Esophagus muscularis mucosa (tissue), 4 donors: ENCODE measurements at regions not wholly inside any gene's neighbourhood (a gene's known extent, or its start where the extent isn't known, plus 50 kb on each side); places are given as distances from the start of the nearest gene placed in this dataset.

ENCODE experiments used
- DNase-seq: peaks from one replicate; pipeline ENCODE4 v3.0.0-alpha.2; 2017; ENCODE audit errors: extremely low spot score
- H3K27ac ChIP-seq, 4 donors: fragments of 200-600 bp; sonication (generic); replicated peaks in 1 of 4; 1 replicate in 3 of 4; 2 replicates in 1 of 4; pipeline ENCODE4 v1.5.1; 2016 to 2019; ENCODE audit warnings: mild to moderate bottlenecking in 1 of 4
- H3K27me3 ChIP-seq, 4 donors: fragments of 200-600 bp; sonication (generic); one replicate each; pipeline versions ENCODE4 v1.5.1 to v1.6.0; 2016 to 2019
- H3K36me3 ChIP-seq, 4 donors: fragments of 200-600 bp; sonication (generic); one replicate each; pipeline ENCODE4 v1.5.1; 2016 to 2019
- H3K4me1 ChIP-seq, 4 donors: fragments of 200-600 bp; sonication (generic); one replicate each; pipeline ENCODE4 v1.5.1; 2016 to 2019
- H3K4me3 ChIP-seq, 4 donors: fragments of 200-600 bp; sonication (generic); 1 replicate in 2 of 4; 2 replicates in 2 of 4; pipeline ENCODE4 v1.5.1; 2016 to 2019; ENCODE audit warnings: mild to moderate bottlenecking in 4 of 4, moderate library complexity in 1 of 4
- H3K9me3 ChIP-seq, 4 donors: fragments of 200-600 bp; sonication (generic); 1 replicate in 3 of 4; 2 replicates in 1 of 4; pipeline ENCODE4 v1.5.1; 2016 to 2019
- CTCF ChIP-seq, 3 experiments: fragments of 200-600 bp in 2 of 3; fragments of 450-650 bp in 1 of 3; sonication (generic) in 2 of 3; IDR thresholded peaks; one replicate each; pipeline ENCODE4 v1.5.1; 2017 to 2019; ENCODE audit warnings: antibody characterized with exemption in 3 of 3, mild to moderate bottlenecking in 2 of 3, moderate library complexity in 1 of 3
- EP300 ChIP-seq: sonication (generic); formaldehyde crosslinking; IDR thresholded peaks from one replicate; pipeline ENCODE4 v1.6.1; 2017; ENCODE audit warnings: antibody characterized with exemption
- POLR2A ChIP-seq: fragments of 450-650 bp; IDR thresholded peaks from one replicate; pipeline ENCODE4 v1.6.1; 2017; ENCODE audit warnings: antibody characterized with exemption, moderate library complexity, mild to moderate bottlenecking, low read depth
- POLR2AphosphoS5 ChIP-seq, 2 donors: sonication (generic); formaldehyde crosslinking; IDR thresholded peaks; one replicate each; pipeline ENCODE4 v1.6.1; 2017; ENCODE audit warnings: antibody characterized with exemption in 2 of 2
- WGBS: methylation state at CpG from one replicate; pipeline ENCODE4 v1.1.5; 2018; 5-methylcytosine and 5-hydroxymethylcytosine counted together
- intact Hi-C: fragments of 100-400 bp; cut with DNase I; formaldehyde crosslinking; loops from one replicate; pipeline ENCODE4 v1.15.1; 2023

GRCh38 chr3:117688583-117688982 lies 979.0 kb downstream of the TUSC7 start:
- no peaks in the 10 kb centered on the region for H3K36me3 ChIP-seq
- DNase-seq = peak; percentile 82
- H3K4me3 ChIP-seq = no peak overlapping the region
- no peak overlapping the region for H3K27ac ChIP-seq
- no peaks in the 10 kb centered on the region for H3K27me3 ChIP-seq
- TF ChIP-seq POLR2A = no peak
- no peak for TF ChIP-seq EP300
- no peak for TF ChIP-seq CTCF (IDR thresholded peaks at IDR 0.05)
- no peak for TF ChIP-seq POLR2AphosphoS5 (IDR thresholded peaks at IDR 0.05)
- H3K9me3 ChIP-seq = no peaks in the 10 kb centered on the region
- H3K4me1 ChIP-seq = no peaks in the 10 kb centered on the region
- WGBS = 67% methylated on average over 3 of the region's 3 CpGs
- intact Hi-C loops = no loop called here

- H3K27me3 ChIP-seq = no peaks in the 10 kb centered on the region
- intact Hi-C loops = no loop called here
- no peaks in the 10 kb centered on the region for H3K4me1 ChIP-seq
- peak; percentile 7 for DNase-seq
- H3K4me3 ChIP-seq = no peak overlapping the region
- no peak overlapping the region for H3K27ac ChIP-seq
- TF ChIP-seq CTCF (IDR thresholded peaks at IDR 0.05) (no peak), EP300 (no peak)
- no peaks in the 10 kb centered on the region for H3K36me3 ChIP-seq
- WGBS = 85% methylated on average over 1 of the region's 1 CpG
- no peaks in the 10 kb centered on the region for H3K9me3 ChIP-seq
Measured at GRCh38 chr3:117691526-117691925, 981.9 kb downstream of the TUSC7 start.

GRCh38 chr3:117692416-117692995 lies 982.9 kb downstream of the TUSC7 start:
- Histone ChIP-seq H3K4me3 (no peak overlapping the region), H3K27me3 (no peaks in the 10 kb centered on the region), H3K9me3 (no peaks in the 10 kb centered on the region), H3K36me3 (no peaks in the 10 kb centered on the region), H3K27ac (no peak overlapping the region), H3K4me1 (no peaks in the 10 kb centered on the region)
- TF ChIP-seq POLR2A = no peak
- TF ChIP-seq POLR2AphosphoS5 (IDR thresholded peaks at IDR 0.05) = no peak
- no peak for TF ChIP-seq EP300
- no peak for TF ChIP-seq CTCF (IDR thresholded peaks at IDR 0.05)
- peak; percentile 70 for DNase-seq
- intact Hi-C loops = no loop called here
- 83% methylated on average over 5 of the region's 5 CpGs for WGBS

- Histone ChIP-seq H3K36me3 (no peaks in the 10 kb centered on the region), H3K27me3 (no peaks in the 10 kb centered on the region), H3K4me3 (no peak overlapping the region), H3K9me3 (no peaks in the 10 kb centered on the region), H3K4me1 (no peaks in the 10 kb centered on the region), H3K27ac (no peak overlapping the region)
- DNase-seq = no peak
- TF ChIP-seq EP300 (no peak), POLR2AphosphoS5 (IDR thresholded peaks at IDR 0.05) (no peak)
- intact Hi-C loops = no loop called here
- WGBS = 71% methylated on average over 1 of the region's 1 CpG
Measured at GRCh38 chr3:117695321-117695720, 985.7 kb downstream of the TUSC7 start.

- peak; percentile 14 for DNase-seq
- TF ChIP-seq CTCF (IDR thresholded peaks at IDR 0.05) (no peak), POLR2AphosphoS5 (IDR thresholded peaks at IDR 0.05) (no peak), POLR2A (no peak), EP300 (no peak)
- intact Hi-C loops = no loop called here
Measured at GRCh38 chr3:117695871-117696645, 986.5 kb downstream of the TUSC7 start.

More at GRCh38 chr3:117695871-117696645, 986.5 kb downstream of the TUSC7 start:
- no peaks in the 10 kb centered on the region for H3K27me3 ChIP-seq
- H3K36me3 ChIP-seq = no peaks in the 10 kb centered on the region
- no peak overlapping the region for H3K4me3 ChIP-seq
- whole genome bisulfite sequencing = 82% methylated on average over 4 of the region's 4 CpGs
- H3K27ac ChIP-seq = no peak overlapping the region
- H3K4me1 ChIP-seq = no peaks in the 10 kb centered on the region
- H3K9me3 ChIP-seq = no peaks in the 10 kb centered on the region
